HFFc6 (cell line): ENCODE measurements at regions not wholly inside any gene's neighbourhood (a gene's known extent, or its start where the extent isn't known, plus 50 kb on each side); places are given as distances from the start of the nearest gene placed in this dataset.

ENCODE experiments used
- DNase-seq: peaks from one replicate; pipeline ENCODE4 v3.0.0-alpha.2; 2018
- H3K27ac Mint-ChIP-seq: 2 replicates; pipeline ENCODE4 v1.8.0; 2020; ENCODE audit warnings: mild to moderate bottlenecking, mixed read lengths
- H3K27me3 Mint-ChIP-seq: 2 replicates; pipeline ENCODE4 v1.8.0; 2021; ENCODE audit warnings: mild to moderate bottlenecking, moderate library complexity, mixed read lengths; ENCODE audit not compliant: insufficient read depth
- H3K36me3 Mint-ChIP-seq: 2 replicates; pipeline ENCODE4 v1.8.0; 2021; ENCODE audit warnings: low read depth, mixed read lengths
- H3K4me1 Mint-ChIP-seq: 2 replicates; pipeline ENCODE4 v1.8.0; 2020; ENCODE audit warnings: low read depth, mixed read lengths
- H3K4me3 Mint-ChIP-seq: 2 replicates; pipeline ENCODE4 v1.8.0; 2020; ENCODE audit warnings: mild to moderate bottlenecking, moderate library complexity, mixed read lengths
- H3K9me3 Mint-ChIP-seq: 2 replicates; pipeline ENCODE4 v1.8.0; 2020; ENCODE audit warnings: mild to moderate bottlenecking, mixed read lengths
- CTCF ChIP-seq: fragments of 200-600 bp; sonication (generic); IDR thresholded peaks from 2 replicates; pipeline ENCODE4 v1.5.0; 2021; ENCODE audit warnings: antibody characterized with exemption, mild to moderate bottlenecking

GRCh38 chr18:72634500-72634899 lies 90.4 kb upstream of the CBLN2 start:
- Mint-ChIP-seq H3K27me3 (no peaks in the 10 kb centered on the region), H3K4me3 (no peak overlapping the region)

GRCh38 chr18:72630991-72631390 lies 86.8 kb upstream of the CBLN2 start:
- no peaks in the 10 kb centered on the region for H3K36me3 Mint-ChIP-seq
- H3K27ac Mint-ChIP-seq: no peak overlapping the region
- no peaks in the 10 kb centered on the region for H3K4me1 Mint-ChIP-seq
- peaks cover 18% of the 10 kb centered on the region for H3K9me3 Mint-ChIP-seq
- H3K4me3 Mint-ChIP-seq: no peak overlapping the region
- no peak for DNase-seq
- no peak for TF ChIP-seq CTCF
- no peaks in the 10 kb centered on the region for H3K27me3 Mint-ChIP-seq

More at GRCh38 chr18:72634500-72634899, 90.4 kb upstream of the CBLN2 start:
- H3K9me3 Mint-ChIP-seq: peaks cover 35% of the 10 kb centered on the region; the same call in 1 of the 2 replicates
- DNase-seq: no peak
- no peaks in the 10 kb centered on the region for H3K4me1 Mint-ChIP-seq
- TF ChIP-seq CTCF: no peak
- no peaks in the 10 kb centered on the region for H3K36me3 Mint-ChIP-seq
- no peak overlapping the region for H3K27ac Mint-ChIP-seq

GRCh38 chr18:72623444-72623843 lies 79.3 kb upstream of the CBLN2 start:
- Mint-ChIP-seq H3K27me3 (no peaks in the 10 kb centered on the region), H3K9me3 (peaks cover 44% of the 10 kb centered on the region), H3K4me3 (no peak overlapping the region), H3K27ac (no peak overlapping the region), H3K4me1 (no peaks in the 10 kb centered on the region), H3K36me3 (no peaks in the 10 kb centered on the region)
- no peak for DNase-seq
- no peak for TF ChIP-seq CTCF

GRCh38 chr18:72613534-72613930 lies 69.4 kb upstream of the CBLN2 start:
- Mint-ChIP-seq H3K27me3 (peaks cover 2% of the 10 kb centered on the region; the same call in 1 of the 2 replicates), H3K36me3 (no peaks in the 10 kb centered on the region), H3K9me3 (peaks cover 56% of the 10 kb centered on the region), H3K4me1 (no peaks in the 10 kb centered on the region), H3K27ac (no peak overlapping the region), H3K4me3 (no peak overlapping the region)
- no peak for DNase-seq
- TF ChIP-seq CTCF: no peak

- Mint-ChIP-seq H3K9me3 (peaks cover 54% of the 10 kb centered on the region), H3K4me1 (no peaks in the 10 kb centered on the region), H3K4me3 (no peak overlapping the region), H3K27ac (no peak overlapping the region), H3K36me3 (no peaks in the 10 kb centered on the region), H3K27me3 (peaks cover 2% of the 10 kb centered on the region; the same call in 1 of the 2 replicates)
- TF ChIP-seq CTCF: no peak
- no peak for DNase-seq
Measured at GRCh38 chr18:72612894-72613533, 68.9 kb upstream of the CBLN2 start.

- no peak for TF ChIP-seq CTCF
- Mint-ChIP-seq H3K4me3 (no peak overlapping the region), H3K4me1 (no peaks in the 10 kb centered on the region), H3K27ac (no peak overlapping the region), H3K9me3 (peaks cover 61% of the 10 kb centered on the region), H3K27me3 (peaks cover 2% of the 10 kb centered on the region), H3K36me3 (no peaks in the 10 kb centered on the region)
- no peak for DNase-seq
Measured at GRCh38 chr18:72605376-72605775, 61.2 kb upstream of the CBLN2 start.
